ENCODE measurements at regions not wholly inside any gene's neighbourhood (a gene's known extent, or its start where the extent isn't known, plus 50 kb on each side); places are given as distances from the start of the nearest gene placed in this dataset.

- no peaks in the 10 kb centered on the region for H3K79me2 ChIP-seq (ENCODE audit: insufficient read depth, low read depth, low read length)
- BruUV-seq (replicated peaks), result no TSS peak
- H3K27ac ChIP-seq (ENCODE audit: low read depth, low read length, poor library complexity, severe bottlenecking), result no peak overlapping the region
- ChIA-PET CTCF (ENCODE audit: unreplicated experiment) (no interaction called here), POLR2A (no interaction called here)
- H4K20me1 ChIP-seq (ENCODE audit: insufficient read depth, low read length), result no peaks in the 10 kb centered on the region
- intact Hi-C loops (cut with micrococcal nuclease; ENCODE audit: unreplicated experiment), result no loop called here
- no peak overlapping the region for H3K4me3 ChIP-seq (ENCODE audit: low read depth, low read length, poor library complexity, severe bottlenecking)
- no peak overlapping the region for H2AFZ ChIP-seq (ENCODE audit: low read length)
- no peaks in the 10 kb centered on the region for H3K9me3 ChIP-seq (ENCODE audit: low read length)
- H3K9me2 ChIP-seq (ENCODE audit: insufficient read depth, low read length), result no peaks in the 10 kb centered on the region
- no peaks in the 10 kb centered on the region for H3K4me1 ChIP-seq (ENCODE audit: insufficient read depth, low read length, poor library complexity, severe bottlenecking)
- no peak overlapping the region for H3K4me2 ChIP-seq (ENCODE audit: low read length)
- no peak for TF ChIP-seq CTCF (conservative IDR thresholded peaks at IDR 0.05; ENCODE audit: low read length)
- no peak for TF ChIP-seq EZH2phosphoT487 (IDR thresholded peaks at IDR 0.05; ENCODE audit: borderline replicate concordance, low read depth, low read length)
- DNase-seq (ENCODE audit: low spot score), result no peak
- H3K36me3 ChIP-seq (ENCODE audit: insufficient read depth, low read length), result no peaks in the 10 kb centered on the region
Observed at GRCh38 chr9:13567833-13568232, 288.3 kb upstream of the MPDZ start.

GRCh38 chr9:13557746-13558145 lies 278.3 kb upstream of the MPDZ start:
- no peaks in the 10 kb centered on the region for H3K4me1 ChIP-seq (ENCODE audit: insufficient read depth, low read length, poor library complexity, severe bottlenecking)
- no peak overlapping the region for H3K4me3 ChIP-seq (ENCODE audit: low read depth, low read length, poor library complexity, severe bottlenecking)
- no peaks in the 10 kb centered on the region for H3K79me2 ChIP-seq (ENCODE audit: insufficient read depth, low read depth, low read length)
- ChIA-PET CTCF (ENCODE audit: unreplicated experiment) (no interaction called here), POLR2A (interaction anchor here (0.5 to 0.7 kb wide), 2 partner anchors 30 to 855 kb away, joined by 3 to 5 read pairs; no protein-coding TSS in a partner anchor)
- TF ChIP-seq CTCF (conservative IDR thresholded peaks at IDR 0.05; ENCODE audit: low read length) (no peak), EZH2phosphoT487 (IDR thresholded peaks at IDR 0.05; ENCODE audit: borderline replicate concordance, low read depth, low read length) (no peak)
- intact Hi-C loops (cut with micrococcal nuclease; ENCODE audit: unreplicated experiment), result no loop called here
- BruUV-seq (replicated peaks), result no TSS peak
- no peaks in the 10 kb centered on the region for H3K9me3 ChIP-seq (ENCODE audit: low read length)
- H4K20me1 ChIP-seq (ENCODE audit: insufficient read depth, low read length), result no peaks in the 10 kb centered on the region
- no peak overlapping the region for H3K4me2 ChIP-seq (ENCODE audit: low read length)
- H2AFZ ChIP-seq (ENCODE audit: low read length), result no peak overlapping the region
- H3K9me2 ChIP-seq (ENCODE audit: insufficient read depth, low read length), result no peaks in the 10 kb centered on the region
- H3K27ac ChIP-seq (ENCODE audit: low read depth, low read length, poor library complexity, severe bottlenecking), result no peak overlapping the region
- no peaks in the 10 kb centered on the region for H3K36me3 ChIP-seq (ENCODE audit: insufficient read depth, low read length)
- no peak for DNase-seq (ENCODE audit: low spot score)

- no peak for TF ChIP-seq CTCF (conservative IDR thresholded peaks at IDR 0.05; ENCODE audit: low read length)
- no peak for TF ChIP-seq EZH2phosphoT487 (IDR thresholded peaks at IDR 0.05; ENCODE audit: borderline replicate concordance, low read depth, low read length)
- H4K20me1 ChIP-seq (ENCODE audit: insufficient read depth, low read length), result no peaks in the 10 kb centered on the region
- POLR2A ChIA-PET, result no interaction called here
- no peaks in the 10 kb centered on the region for H3K4me1 ChIP-seq (ENCODE audit: insufficient read depth, low read length, poor library complexity, severe bottlenecking)
- no peak overlapping the region for H3K27ac ChIP-seq (ENCODE audit: low read depth, low read length, poor library complexity, severe bottlenecking)
- no TSS peak for BruUV-seq (replicated peaks)
- H3K79me2 ChIP-seq (ENCODE audit: insufficient read depth, low read depth, low read length), result no peaks in the 10 kb centered on the region
- CTCF ChIA-PET (ENCODE audit: unreplicated experiment), result no interaction called here
- no peaks in the 10 kb centered on the region for H3K9me3 ChIP-seq (ENCODE audit: low read length)
- H3K4me3 ChIP-seq (ENCODE audit: low read depth, low read length, poor library complexity, severe bottlenecking), result no peak overlapping the region
- H3K4me2 ChIP-seq (ENCODE audit: low read length), result no peak overlapping the region
- DNase-seq (ENCODE audit: low spot score), result no peak
- H3K9me2 ChIP-seq (ENCODE audit: insufficient read depth, low read length), result no peaks in the 10 kb centered on the region
- no peaks in the 10 kb centered on the region for H3K36me3 ChIP-seq (ENCODE audit: insufficient read depth, low read length)
- intact Hi-C loops (cut with micrococcal nuclease; ENCODE audit: unreplicated experiment), result no loop called here
- no peak overlapping the region for H2AFZ ChIP-seq (ENCODE audit: low read length)
Observed at GRCh38 chr9:13556656-13557055, 277.2 kb upstream of the MPDZ start.

Measured in OCI-LY7 (cell line).